H9 (cell line): ENCODE measurements at regions not wholly inside any gene's neighbourhood (a gene's known extent, or its start where the extent isn't known, plus 50 kb on each side); places are given as distances from the start of the nearest gene placed in this dataset.

Source experiments
- DNase-seq: peaks from one replicate; pipeline ENCODE4 v3.0.0-alpha.2; 2017
- H2AFZ ChIP-seq: one replicate; pipeline ENCODE4 v1.6.1; 2013; ENCODE audit warnings: mild to moderate bottlenecking, low read length, control low read depth, moderate library complexity
- H2AK5ac ChIP-seq: 2 replicates; pipeline ENCODE4 v1.6.1; 2013; ENCODE audit warnings: low read length, control low read depth, mixed read lengths; ENCODE audit not compliant: insufficient read length
- H2BK120ac ChIP-seq: one replicate; pipeline ENCODE4 v1.6.1; 2013; ENCODE audit warnings: low read depth, mild to moderate bottlenecking, low read length, control low read depth, inconsistent platforms; ENCODE audit not compliant: poor library complexity, severe bottlenecking
- H2BK12ac ChIP-seq: 2 replicates; pipeline ENCODE4 v1.6.1; 2013; ENCODE audit warnings: low read length, control low read depth, mixed read lengths, low read depth; ENCODE audit not compliant: insufficient read length
- H2BK15ac ChIP-seq: 2 replicates; pipeline ENCODE4 v1.6.1; 2013; ENCODE audit warnings: low read depth, low read length, control low read depth
- H2BK20ac ChIP-seq: one replicate; pipeline ENCODE4 v1.6.1; 2013; ENCODE audit warnings: low read depth, mild to moderate bottlenecking, low read length, control low read depth, inconsistent platforms; ENCODE audit not compliant: poor library complexity, severe bottlenecking
- H2BK5ac ChIP-seq: 2 replicates; pipeline ENCODE4 v1.6.1; 2013; ENCODE audit warnings: low read length, control low read depth, mixed read lengths; ENCODE audit not compliant: insufficient read length
- H3K14ac ChIP-seq: 2 replicates; pipeline ENCODE4 v1.6.1; 2013; ENCODE audit warnings: low read length, control low read depth; ENCODE audit not compliant: insufficient read depth
- H3K18ac ChIP-seq: 2 replicates; pipeline ENCODE4 v1.6.1; 2013; ENCODE audit warnings: low read depth, mild to moderate bottlenecking, mixed read lengths, low read length, control low read depth; ENCODE audit not compliant: insufficient read length
- H3K23ac ChIP-seq: 2 replicates; pipeline ENCODE4 v1.6.1; 2013; ENCODE audit warnings: low read length, control low read depth, mixed read lengths, low read depth; ENCODE audit not compliant: insufficient read length
- H3K23me2 ChIP-seq: 2 replicates; pipeline ENCODE4 v1.6.1; 2013; ENCODE audit warnings: low read depth, mild to moderate bottlenecking, mixed read lengths, low read length, control low read depth; ENCODE audit not compliant: insufficient read length, poor library complexity, severe bottlenecking
- H3K27ac ChIP-seq: 2 replicates; pipeline ENCODE4 v1.5.1; 2013; ENCODE audit warnings: low read length, control low read depth, mixed read lengths, low read depth; ENCODE audit not compliant: insufficient read length
- H3K27me3 ChIP-seq: 2 replicates; pipeline ENCODE4 v1.6.1; 2013; ENCODE audit warnings: low read length, control low read depth, inconsistent platforms; ENCODE audit not compliant: insufficient read depth
- H3K4ac ChIP-seq: 2 replicates; pipeline ENCODE4 v1.6.1; 2013; ENCODE audit warnings: low read depth, mild to moderate bottlenecking, control low read depth, inconsistent platforms, low read length, moderate library complexity
- H3K4me1 ChIP-seq: 2 replicates; pipeline ENCODE4 v1.6.1; 2013; ENCODE audit warnings: low read length, control low read depth, inconsistent platforms; ENCODE audit not compliant: insufficient read depth
- H3K4me2 ChIP-seq: 2 replicates; pipeline ENCODE4 v1.6.1; 2013; ENCODE audit warnings: low read length, control low read depth, mixed read lengths; ENCODE audit not compliant: insufficient read length, insufficient read depth
- H3K56ac ChIP-seq: 2 replicates; pipeline ENCODE4 v1.6.1; 2013; ENCODE audit warnings: low read depth, mild to moderate bottlenecking, mixed read lengths, low read length, control low read depth; ENCODE audit not compliant: insufficient read length
- H3K79me1 ChIP-seq: 2 replicates; pipeline ENCODE4 v1.6.1; 2013; ENCODE audit warnings: low read depth, mild to moderate bottlenecking, moderate library complexity, low read length, control low read depth, inconsistent platforms; ENCODE audit not compliant: insufficient read depth, poor library complexity, severe bottlenecking
- H3K79me2 ChIP-seq: 2 replicates; pipeline ENCODE4 v1.6.1; 2013; ENCODE audit warnings: low read length, control low read depth, inconsistent platforms; ENCODE audit not compliant: insufficient read depth
- H3K9ac ChIP-seq: 2 replicates; pipeline ENCODE4 v1.6.1; 2013; ENCODE audit warnings: low read length, control low read depth, mixed read lengths; ENCODE audit not compliant: insufficient read length; ENCODE audit errors: extremely low read depth
- H3K9me3 ChIP-seq: one replicate; pipeline ENCODE4 v1.6.1; 2013; ENCODE audit warnings: low read depth, low read length, inconsistent platforms; ENCODE audit not compliant: control insufficient read depth
- H3T11ph ChIP-seq: one replicate; pipeline ENCODE4 v1.6.1; 2013; ENCODE audit warnings: mild to moderate bottlenecking, low read length, control low read depth, inconsistent platforms
- H4K20me1 ChIP-seq: one replicate; pipeline ENCODE4 v1.6.1; 2013; ENCODE audit not compliant: control insufficient read depth, insufficient read length, insufficient read depth
- H4K5ac ChIP-seq: 2 replicates; pipeline ENCODE4 v1.6.1; 2013; ENCODE audit warnings: low read depth, mild to moderate bottlenecking, mixed read lengths, low read length, control low read depth; ENCODE audit not compliant: insufficient read length
- H4K8ac ChIP-seq: replicated peaks from 2 replicates; pipeline ENCODE4 v1.6.1; 2013; ENCODE audit warnings: low read length, control low read depth, mixed read lengths, low read depth; ENCODE audit not compliant: insufficient read length
- H4K91ac ChIP-seq: 2 replicates; pipeline ENCODE4 v1.6.1; 2013; ENCODE audit warnings: low read depth, mild to moderate bottlenecking, moderate library complexity, mixed read lengths, low read length, control low read depth; ENCODE audit not compliant: insufficient read length
- H3K27ac Mint-ChIP-seq, 3 experiments: 2 replicates in 2 of 3; 3 replicates in 1 of 3; pipeline ENCODE4 v1.8.0; 2020 to 2021; ENCODE audit warnings: mixed read lengths in 3 of 3, mild to moderate bottlenecking in 1 of 3, moderate library complexity in 1 of 3
- H3K27me3 Mint-ChIP-seq: 2 replicates; pipeline ENCODE4 v1.8.0; 2021; ENCODE audit warnings: low read depth, mild to moderate bottlenecking, moderate library complexity, mixed read lengths
- H3K36me3 Mint-ChIP-seq, 3 experiments: 2 replicates in 2 of 3; 3 replicates in 1 of 3; pipeline ENCODE4 v1.8.0; 2020 to 2021; ENCODE audit warnings: low read depth in 3 of 3, mixed read lengths in 3 of 3; ENCODE audit not compliant: insufficient read depth in 1 of 3
- H3K4me1 Mint-ChIP-seq, 2 experiments: 2 replicates each; pipeline ENCODE4 v1.8.0; 2020; ENCODE audit warnings: mixed read lengths in 2 of 2
- H3K4me3 Mint-ChIP-seq, 2 experiments: 2 replicates in 1 of 2; 3 replicates in 1 of 2; pipeline ENCODE4 v1.8.0; 2020 to 2021; ENCODE audit warnings: mild to moderate bottlenecking in 2 of 2, mixed read lengths in 2 of 2, moderate library complexity in 1 of 2
- H3K9me3 Mint-ChIP-seq, 2 experiments: 2 replicates in 1 of 2; 3 replicates in 1 of 2; pipeline ENCODE4 v1.8.0; 2020; ENCODE audit warnings: mild to moderate bottlenecking in 2 of 2, mixed read lengths in 2 of 2, moderate library complexity in 1 of 2
- CTCF ChIP-seq: fragments of 200-600 bp; sonication (generic); conservative IDR thresholded peaks from 3 replicates; pipeline ENCODE4 v1.8.0; 2021; ENCODE audit warnings: antibody characterized with exemption, mild to moderate bottlenecking
- WGBS: extraction: QIAGEN DNeasy Blood & Tissue Kit; methylation state at CpG from one replicate; pipeline ENCODE4 v1.1.7; 2013; ENCODE audit warnings: missing lambda C conversion rate, low lambda C conversion rate, mixed read lengths; ENCODE audit not compliant: insufficient read length; ENCODE audit errors: extremely low coverage; 5-methylcytosine and 5-hydroxymethylcytosine counted together

DNA sequence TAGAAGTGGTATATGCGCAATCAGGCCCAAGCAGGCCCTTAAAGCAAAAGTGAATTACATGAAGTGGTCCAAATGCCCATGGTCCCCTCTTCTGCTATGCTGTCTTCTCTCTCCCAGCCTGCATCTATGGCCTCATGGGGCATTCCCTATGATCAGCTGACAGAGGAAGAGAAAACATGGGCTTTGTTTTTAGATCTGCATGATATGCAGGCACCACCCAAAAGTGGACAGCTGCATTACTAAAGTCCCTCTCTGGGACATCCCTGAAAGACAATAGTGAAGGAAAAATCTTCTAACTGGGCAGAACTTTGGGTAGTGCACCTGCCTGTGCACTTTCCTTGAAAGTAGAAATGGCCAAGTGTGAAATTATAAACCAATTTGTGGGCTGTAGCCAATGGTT is 145.2 kb upstream of the ARID2 start:
- Histone ChIP-seq H3K4me1 (no peaks in the 10 kb centered on the region), H3K79me2 (no peaks in the 10 kb centered on the region), H3K56ac (no peak overlapping the region), H4K8ac (no peak overlapping the region), H3K18ac (no peak overlapping the region), H2BK15ac (no peak overlapping the region), H2BK120ac (no peak overlapping the region), H2BK20ac (no peak overlapping the region), H2BK12ac (no peak overlapping the region), H3K9ac (no peak overlapping the region), H3K9me3 (no peaks in the 10 kb centered on the region), H3K4ac (no peak overlapping the region), H2AFZ (no peak overlapping the region), H4K91ac (no peak overlapping the region), H3K27me3 (no peaks in the 10 kb centered on the region), H3K27ac (no peak overlapping the region), H3T11ph (no peak overlapping the region), H3K14ac (no peak overlapping the region), H2BK5ac (no peak overlapping the region), H3K23ac (no peak overlapping the region), H3K4me2 (no peak overlapping the region), H3K23me2 (no peaks in the 10 kb centered on the region), H4K5ac (no peak overlapping the region), H4K20me1 (no peaks in the 10 kb centered on the region), H2AK5ac (no peak overlapping the region), H3K79me1 (no peaks in the 10 kb centered on the region)
- Mint-ChIP-seq H3K36me3 (no peaks in the 10 kb centered on the region), H3K4me1 (no peaks in the 10 kb centered on the region), H3K27me3 (no peaks in the 10 kb centered on the region), H3K9me3 (peaks cover 0 to 7% of the 10 kb centered on the region in 2 experiments; a peak in 1 of 5 replicates), H3K4me3 (no peak overlapping the region), H3K27ac (no peak overlapping the region)
- TF ChIP-seq CTCF: no peak
- DNase-seq: no peak
- WGBS: no CpG with 5 or more reads among the region's 1 CpG
